Astrocyte (in vitro differentiated cells and primary cell): ENCODE measurements at regions not wholly inside any gene's neighbourhood (a gene's known extent, or its start where the extent isn't known, plus 50 kb on each side); places are given as distances from the start of the nearest gene placed in this dataset.

Source experiments
- CTCF ChIP-seq: IDR thresholded peaks from 2 replicates; pipeline ENCODE4 v1.5.1; 2011; ENCODE audit warnings: low read depth, mild to moderate bottlenecking, inconsistent platforms, low read length, moderate library complexity; ENCODE audit not compliant: insufficient read depth
- EZH2 ChIP-seq: IDR thresholded peaks from 2 replicates; pipeline ENCODE4 v1.6.1; 2012; ENCODE audit warnings: mild to moderate bottlenecking, low read length, inconsistent platforms; ENCODE audit not compliant: insufficient read depth

GRCh38 chr17:79210638-79211037, 136.0 kb downstream of the ENGASE start:
- TF ChIP-seq CTCF (no peak), EZH2 (no peak)
